ENCODE measurements at regions not wholly inside any gene's neighbourhood (a gene's known extent, or its start where the extent isn't known, plus 50 kb on each side); places are given as distances from the start of the nearest gene placed in this dataset.
"Not testable (repeated sequence)": the region's sequence is repeated elsewhere in the genome, so short reads cannot be mapped to it uniquely, and the experiment has no call there.

- H3K9me3 ChIP-seq, result no peaks in the 10 kb centered on the region
- no peak for DNase-seq (ENCODE audit: low spot score in 2 of 2)
- H3K27me3 ChIP-seq, result no peaks in the 10 kb centered on the region
- H3K4me3 ChIP-seq, result no peak overlapping the region
- H3K4me1 ChIP-seq, result peaks cover 0 to 4% of the 10 kb centered on the region in 2 donors
- H3K36me3 ChIP-seq, result no peaks in the 10 kb centered on the region
- TF ChIP-seq CTCF (IDR thresholded peaks at IDR 0.05), result no peak
- H3K27ac ChIP-seq, result no peak overlapping the region
- intact Hi-C loops (cut with DNase I), result no loop called here
Measured at GRCh38 chr12:80000831-80001230, 65.9 kb upstream of the PPP1R12A start.

DNA sequence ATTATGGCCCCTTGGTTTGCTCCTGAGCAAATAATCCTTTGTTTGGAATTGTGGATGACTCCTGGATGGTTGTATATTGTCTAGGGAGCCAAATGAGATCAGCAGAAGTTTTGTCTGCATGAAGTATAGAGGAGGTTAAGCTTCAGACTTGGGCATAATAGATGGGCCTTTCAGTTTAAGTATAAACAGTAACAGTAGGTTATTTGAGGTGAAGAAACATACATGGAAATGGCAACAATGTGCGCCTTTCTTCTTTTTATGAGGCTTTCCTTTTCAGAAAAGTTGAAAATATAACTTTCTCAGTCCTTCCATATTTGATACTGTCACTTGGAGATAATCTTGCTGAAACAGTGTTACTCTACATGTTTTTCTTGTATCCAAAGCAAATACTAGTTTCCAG is 63.7 kb upstream of the PPP1R12A start:
- DNase-seq (ENCODE audit: low spot score in 2 of 2), result no peak
- intact Hi-C loops (cut with DNase I), result no loop called here
- Histone ChIP-seq H3K36me3 (no peaks in the 10 kb centered on the region), H3K4me1 (peaks cover 0 to 4% of the 10 kb centered on the region in 2 donors), H3K9me3 (no peaks in the 10 kb centered on the region), H3K27ac (no peak overlapping the region), H3K4me3 (no peak overlapping the region), H3K27me3 (no peaks in the 10 kb centered on the region)
- no peak for TF ChIP-seq CTCF (IDR thresholded peaks at IDR 0.05)

GRCh38 chr12:79997096-79997791 is 62.3 kb upstream of the PPP1R12A start:
- peaks cover 0 to 4% of the 10 kb centered on the region in 2 donors for H3K4me1 ChIP-seq
- no peaks in the 10 kb centered on the region for H3K27me3 ChIP-seq
- no peaks in the 10 kb centered on the region for H3K36me3 ChIP-seq
- H3K27ac ChIP-seq, result no peak overlapping the region
- intact Hi-C loops (cut with DNase I), result no loop called here
- H3K4me3 ChIP-seq, result no peak overlapping the region
- DNase-seq (ENCODE audit: low spot score in 2 of 2), result no peak
- H3K9me3 ChIP-seq, result no peaks in the 10 kb centered on the region
- TF ChIP-seq CTCF (IDR thresholded peaks at IDR 0.05), result no peak

DNA sequence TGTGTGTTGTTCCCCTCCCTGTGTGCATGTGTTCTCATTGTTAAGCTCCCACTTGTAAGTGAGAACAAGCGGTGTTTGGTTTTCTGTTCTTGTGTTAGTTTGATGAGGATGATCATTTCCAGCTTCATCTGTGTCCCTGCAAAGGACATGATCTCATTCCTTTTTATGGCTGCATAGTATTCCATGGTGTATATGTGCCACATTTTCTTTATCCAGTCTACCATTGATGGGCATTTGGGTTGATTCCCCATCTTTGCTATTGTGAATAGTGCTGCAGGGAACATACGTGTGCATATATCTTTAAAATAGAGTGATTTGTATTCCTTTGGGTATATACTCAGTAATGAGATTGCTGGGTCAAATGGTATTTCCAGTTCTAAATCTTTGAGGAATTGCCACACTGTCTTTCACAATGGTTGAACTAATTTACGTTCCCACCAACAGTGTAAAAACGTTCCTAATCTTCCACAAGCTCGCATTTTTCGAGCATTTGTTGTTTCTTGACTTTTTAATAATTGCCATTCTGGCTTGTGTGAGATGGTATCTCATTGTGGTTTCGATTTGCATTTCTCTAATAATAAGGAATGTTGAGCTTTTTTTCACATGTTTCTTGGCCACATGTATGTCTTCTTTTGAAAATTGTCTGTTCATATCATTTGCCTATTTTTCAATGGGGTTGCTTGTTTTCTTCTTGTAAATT is 60.6 kb upstream of the PPP1R12A start:
- DNase-seq (ENCODE audit: low spot score in 2 of 2); H3K36me3 ChIP-seq; intact Hi-C loops (cut with DNase I); H3K4me3 ChIP-seq; H3K4me1 ChIP-seq; H3K27me3 ChIP-seq; H3K27ac ChIP-seq; H3K9me3 ChIP-seq: not testable (repeated sequence)

GRCh38 chr12:79993106-79993862 is 58.4 kb upstream of the PPP1R12A start:
- Histone ChIP-seq H3K4me1 (peaks cover 0 to 3% of the 10 kb centered on the region in 2 donors), H3K27ac (no peak overlapping the region), H3K4me3 (no peak overlapping the region), H3K36me3 (no peaks in the 10 kb centered on the region), H3K9me3 (no peaks in the 10 kb centered on the region), H3K27me3 (no peaks in the 10 kb centered on the region)
- no peak for DNase-seq (ENCODE audit: low spot score in 2 of 2)
- intact Hi-C loops (cut with DNase I), result no loop called here
- no peak for TF ChIP-seq CTCF (IDR thresholded peaks at IDR 0.05)

DNA sequence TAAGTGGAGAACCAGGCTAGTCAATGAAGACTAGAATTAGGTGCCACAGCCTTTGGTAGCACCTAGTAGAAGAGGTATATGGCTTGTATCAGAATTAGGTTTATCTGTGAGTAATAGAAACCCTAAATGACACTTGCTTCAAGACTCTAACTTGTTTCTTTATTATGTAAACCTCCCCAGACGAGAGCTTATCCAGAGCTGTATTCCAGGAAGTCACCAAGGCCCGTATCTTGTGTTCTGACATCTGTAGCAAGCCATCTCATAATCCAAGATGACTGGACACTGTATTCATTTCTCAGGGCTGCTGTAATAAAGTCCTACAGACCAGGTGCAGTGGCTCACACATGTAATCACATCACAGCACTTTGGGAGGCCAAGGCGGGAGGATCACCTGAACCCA is 56.7 kb upstream of the PPP1R12A start:
- no peak for DNase-seq (ENCODE audit: low spot score in 2 of 2)
- Histone ChIP-seq H3K4me3 (no peak overlapping the region), H3K36me3 (no peaks in the 10 kb centered on the region), H3K4me1 (peaks cover 0 to 2% of the 10 kb centered on the region in 2 donors), H3K27ac (no peak overlapping the region), H3K27me3 (no peaks in the 10 kb centered on the region), H3K9me3 (no peaks in the 10 kb centered on the region)
- intact Hi-C loops (cut with DNase I), result no loop called here
- TF ChIP-seq CTCF (IDR thresholded peaks at IDR 0.05), result no peak

- DNase-seq (ENCODE audit: low spot score in 2 of 2); H3K9me3 ChIP-seq; H3K36me3 ChIP-seq; H3K27ac ChIP-seq; H3K4me1 ChIP-seq; intact Hi-C loops (cut with DNase I); H3K27me3 ChIP-seq: not testable (repeated sequence)
- peak overlapping the region in 1 of 2 donors; percentile 29 for H3K4me3 ChIP-seq
Measured at GRCh38 chr12:79990509-79991338, 55.8 kb upstream of the PPP1R12A start.

Data from ascending aorta (tissue), 2 donors.